CD14-positive monocyte (primary cell): ENCODE measurements at regions not wholly inside any gene's neighbourhood (a gene's known extent, or its start where the extent isn't known, plus 50 kb on each side); places are given as distances from the start of the nearest gene placed in this dataset.

Experiments used
- DNase-seq, 3 donors: peaks; one replicate each; pipeline ENCODE4 v3.0.0-alpha.2; 2011 to 2022
- H2AFZ ChIP-seq: 2 replicates; pipeline ENCODE4 v1.6.0; 2012; ENCODE audit warnings: mild to moderate bottlenecking, low read depth, low read length, inconsistent platforms; ENCODE audit not compliant: insufficient read depth, poor library complexity, severe bottlenecking
- H3K27ac ChIP-seq, 2 donors: 1 replicate in 1 of 2; 2 replicates in 1 of 2; pipeline ENCODE4 v1.5.1; 2012 to 2013; ENCODE audit warnings: low read length in 2 of 2, control low read depth in 1 of 2, inconsistent platforms in 1 of 2, low read depth in 1 of 2, mild to moderate bottlenecking in 1 of 2
- H3K27me3 ChIP-seq, 2 donors: one replicate each; pipeline versions ENCODE4 v1.6.0 to v1.6.1; 2011 to 2013; ENCODE audit warnings: low read length in 2 of 2; ENCODE audit not compliant: control insufficient read depth in 2 of 2, insufficient read depth in 2 of 2
- H3K36me3 ChIP-seq, 2 donors: replicated peaks in 1 of 2; 1 replicate in 1 of 2; 2 replicates in 1 of 2; pipeline versions ENCODE4 v1.5.1 to v1.6.1; 2012 to 2013; ENCODE audit warnings: low read length in 2 of 2, control low read depth in 1 of 2, inconsistent platforms in 1 of 2, mild to moderate bottlenecking in 1 of 2; ENCODE audit not compliant: insufficient read depth in 2 of 2, control insufficient read depth in 1 of 2
- H3K4me1 ChIP-seq, 2 donors: 1 replicate in 1 of 2; 2 replicates in 1 of 2; pipeline versions ENCODE4 v1.5.1 to v1.6.1; 2012 to 2013; ENCODE audit warnings: low read length in 2 of 2, control low read depth in 1 of 2, inconsistent platforms in 1 of 2, mild to moderate bottlenecking in 1 of 2, moderate library complexity in 1 of 2; ENCODE audit not compliant: insufficient read depth in 2 of 2, control insufficient read depth in 1 of 2
- H3K4me2 ChIP-seq: replicated peaks from 2 replicates; pipeline ENCODE3; 2012; ENCODE audit warnings: low read length, moderate library complexity, mild to moderate bottlenecking; ENCODE audit not compliant: poor library complexity, severe bottlenecking; ENCODE audit errors: extremely low read depth
- H3K4me3 ChIP-seq, 3 experiments: fragments of 200-600 bp in 1 of 3; sonication (generic) in 1 of 3; replicated peaks in 1 of 3; 1 replicate in 2 of 3; 2 replicates in 1 of 3; pipeline ENCODE4 v1.5.1; 2011 to 2013; ENCODE audit warnings: low read length in 3 of 3, mild to moderate bottlenecking in 3 of 3, control low read depth in 2 of 3, low read depth in 2 of 3, inconsistent platforms in 1 of 3, moderate library complexity in 1 of 3
- H3K79me2 ChIP-seq: 2 replicates; pipeline ENCODE4 v1.6.0; 2012; ENCODE audit warnings: mild to moderate bottlenecking, control low read depth, inconsistent platforms, low read length, moderate library complexity; ENCODE audit not compliant: insufficient read depth
- H3K9ac ChIP-seq: 2 replicates; pipeline ENCODE4 v1.6.0; 2017; ENCODE audit warnings: low read length, mild to moderate bottlenecking; ENCODE audit not compliant: insufficient read depth, poor library complexity, severe bottlenecking
- H3K9me3 ChIP-seq, 2 donors: replicated peaks in 1 of 2; 1 replicate in 1 of 2; 2 replicates in 1 of 2; pipeline versions ENCODE4 v1.5.1 to v1.6.1; 2012 to 2013; ENCODE audit warnings: low read length in 2 of 2, control low read depth in 1 of 2; ENCODE audit not compliant: control insufficient read depth in 1 of 2, insufficient read depth in 1 of 2
- H4K20me1 ChIP-seq: 2 replicates; pipeline ENCODE4 v1.6.0; 2012; ENCODE audit warnings: mild to moderate bottlenecking, low read length, control low read depth, moderate library complexity; ENCODE audit not compliant: insufficient read depth
- H3K27ac Mint-ChIP-seq, 7 donors: one replicate each; pipeline ENCODE4 v1.8.0; 2020; ENCODE audit warnings: mild to moderate bottlenecking in 7 of 7, mixed read lengths in 7 of 7, moderate library complexity in 6 of 7, inconsistent platforms in 2 of 7
- H3K27me3 Mint-ChIP-seq, 3 donors: one replicate each; pipeline ENCODE4 v1.8.0; 2021 to 2022; ENCODE audit warnings: low read depth in 3 of 3, mild to moderate bottlenecking in 3 of 3, mixed read lengths in 3 of 3, moderate library complexity in 3 of 3, inconsistent platforms in 1 of 3
- H3K36me3 Mint-ChIP-seq, 2 donors: one replicate each; pipeline ENCODE4 v1.8.0; 2020; ENCODE audit warnings: mixed read lengths in 2 of 2, inconsistent platforms in 1 of 2, mild to moderate bottlenecking in 1 of 2
- H3K4me1 Mint-ChIP-seq: one replicate; pipeline ENCODE4 v1.8.0; 2020; ENCODE audit warnings: mild to moderate bottlenecking, mixed read lengths
- H3K4me3 Mint-ChIP-seq, 2 donors: one replicate each; pipeline ENCODE4 v1.8.0; 2020; ENCODE audit warnings: mild to moderate bottlenecking in 2 of 2, mixed read lengths in 2 of 2, moderate library complexity in 1 of 2
- H3K9me3 Mint-ChIP-seq, 7 donors: one replicate each; pipeline ENCODE4 v1.8.0; 2020 to 2022; ENCODE audit warnings: mixed read lengths in 7 of 7, mild to moderate bottlenecking in 6 of 7, moderate library complexity in 6 of 7, inconsistent platforms in 2 of 7
- WGBS: methylation state at CpG from one replicate; pipeline ENCODE4 v1.1.5; 2013; ENCODE audit warnings: missing lambda C conversion rate; ENCODE audit not compliant: insufficient coverage; 5-methylcytosine and 5-hydroxymethylcytosine counted together
- intact Hi-C, 2 donors: fragments of 100-400 bp; cut with micrococcal nuclease; formaldehyde crosslinking; loops; one replicate each; pipeline versions ENCODE4 v1.15.0 to v1.15.1; 2023
- TF ChIP-seq, protein P1 (sequence below): fragments of 200-600 bp; IDR thresholded peaks from one replicate; pipeline ENCODE4 v1.8.0; 2022; ENCODE audit warnings: antibody characterized with exemption, mild to moderate bottlenecking

- peak overlapping the region in 1 of 2 donors; percentile 71 for H3K4me3 Mint-ChIP-seq
- peaks cover 47 to 77% (median 58%) of the 10 kb centered on the region in 3 donors for H3K27me3 Mint-ChIP-seq
- no peak for DNase-seq
- WGBS = no CpG with 5 or more reads among the region's 1 CpG
- no peak overlapping the region for H3K27ac Mint-ChIP-seq
- Histone ChIP-seq H3K79me2 (no peaks in the 10 kb centered on the region), H3K4me1 (peaks cover 13 to 28% of the 10 kb centered on the region in 2 donors), H3K36me3 (no peaks in the 10 kb centered on the region), H3K4me3 (no peak overlapping the region), H3K27ac (no peak overlapping the region), H3K27me3 (peaks cover 51 to 76% of the 10 kb centered on the region in 2 donors), H2AFZ (no peak overlapping the region), H3K9ac (no peak overlapping the region), H3K4me2 (no peak overlapping the region), H4K20me1 (no peaks in the 10 kb centered on the region), H3K9me3 (peaks cover 11 to 54% of the 10 kb centered on the region in 2 donors)
- H3K4me1 Mint-ChIP-seq = peaks cover 26% of the 10 kb centered on the region
- H3K36me3 Mint-ChIP-seq = peaks cover 11 to 26% of the 10 kb centered on the region in 2 donors
- TF ChIP-seq, protein P1, sequence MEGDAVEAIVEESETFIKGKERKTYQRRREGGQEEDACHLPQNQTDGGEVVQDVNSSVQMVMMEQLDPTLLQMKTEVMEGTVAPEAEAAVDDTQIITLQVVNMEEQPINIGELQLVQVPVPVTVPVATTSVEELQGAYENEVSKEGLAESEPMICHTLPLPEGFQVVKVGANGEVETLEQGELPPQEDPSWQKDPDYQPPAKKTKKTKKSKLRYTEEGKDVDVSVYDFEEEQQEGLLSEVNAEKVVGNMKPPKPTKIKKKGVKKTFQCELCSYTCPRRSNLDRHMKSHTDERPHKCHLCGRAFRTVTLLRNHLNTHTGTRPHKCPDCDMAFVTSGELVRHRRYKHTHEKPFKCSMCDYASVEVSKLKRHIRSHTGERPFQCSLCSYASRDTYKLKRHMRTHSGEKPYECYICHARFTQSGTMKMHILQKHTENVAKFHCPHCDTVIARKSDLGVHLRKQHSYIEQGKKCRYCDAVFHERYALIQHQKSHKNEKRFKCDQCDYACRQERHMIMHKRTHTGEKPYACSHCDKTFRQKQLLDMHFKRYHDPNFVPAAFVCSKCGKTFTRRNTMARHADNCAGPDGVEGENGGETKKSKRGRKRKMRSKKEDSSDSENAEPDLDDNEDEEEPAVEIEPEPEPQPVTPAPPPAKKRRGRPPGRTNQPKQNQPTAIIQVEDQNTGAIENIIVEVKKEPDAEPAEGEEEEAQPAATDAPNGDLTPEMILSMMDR = no peak
- intact Hi-C loops = no loop called here
- H3K9me3 Mint-ChIP-seq = peaks cover 16 to 50% (median 43%) of the 10 kb centered on the region in 7 donors
Measured at GRCh38 chr5:73384861-73385260, 63.7 kb downstream of the FOXD1 start.

GRCh38 chr5:73382401-73382740 is 66.2 kb downstream of the FOXD1 start:
- Histone ChIP-seq H4K20me1 (no peaks in the 10 kb centered on the region), H3K79me2 (no peaks in the 10 kb centered on the region), H3K9me3 (peaks cover 11 to 66% of the 10 kb centered on the region in 2 donors), H3K9ac (no peak overlapping the region), H2AFZ (no peak overlapping the region), H3K27ac (no peak overlapping the region), H3K27me3 (peaks cover 66 to 88% of the 10 kb centered on the region in 2 donors), H3K4me1 (peaks cover 13 to 28% of the 10 kb centered on the region in 2 donors), H3K36me3 (no peaks in the 10 kb centered on the region), H3K4me2 (peak overlapping the region; percentile 69), H3K4me3 (peak overlapping the region in 1 of 3 experiments; percentile 60)
- peaks cover 16 to 53% (median 43%) of the 10 kb centered on the region in 7 donors for H3K9me3 Mint-ChIP-seq
- intact Hi-C loops = no loop called here
- DNase-seq = no peak
- H3K27me3 Mint-ChIP-seq = peaks cover 69 to 85% (median 73%) of the 10 kb centered on the region in 3 donors
- no peak overlapping the region for H3K27ac Mint-ChIP-seq
- peaks cover 15 to 28% of the 10 kb centered on the region in 2 donors for H3K36me3 Mint-ChIP-seq
- TF ChIP-seq, protein P1 = no peak
- peaks cover 21% of the 10 kb centered on the region for H3K4me1 Mint-ChIP-seq
- WGBS = 12% methylated on average over 26 of the region's 27 CpGs
- peak overlapping the region; percentile 43 to 54 for H3K4me3 Mint-ChIP-seq
